HEK293T (cell line): ENCODE measurements at regions not wholly inside any gene's neighbourhood (a gene's known extent, or its start where the extent isn't known, plus 50 kb on each side); places are given as distances from the start of the nearest gene placed in this dataset.

Source experiments
- ARNT ChIP-seq: fragments of 450-650 bp; IDR thresholded peaks from 2 replicates; pipeline ENCODE4 v1.6.1; 2017; ENCODE audit warnings: mild to moderate bottlenecking
- ELF4 ChIP-seq: fragments of 450-650 bp; IDR thresholded peaks from 2 replicates; pipeline ENCODE4 v1.6.1; 2017; ENCODE audit warnings: antibody characterized with exemption
- FOXM1 ChIP-seq: fragments of 450-650 bp; IDR thresholded peaks from 2 replicates; pipeline ENCODE4 v1.6.1; 2017; ENCODE audit warnings: mild to moderate bottlenecking, borderline replicate concordance
- HDGF ChIP-seq: fragments of 450-650 bp; IDR thresholded peaks from 2 replicates; pipeline ENCODE4 v1.6.1; 2017; ENCODE audit warnings: antibody characterized with exemption, borderline replicate concordance
- L3MBTL2 ChIP-seq: fragments of 450-650 bp; conservative IDR thresholded peaks from 2 replicates; pipeline ENCODE4 v1.6.1; 2016; ENCODE audit warnings: mild to moderate bottlenecking
- LEF1 ChIP-seq: fragments of 450-650 bp; IDR thresholded peaks from 2 replicates; pipeline ENCODE4 v1.6.1; 2017; ENCODE audit warnings: mild to moderate bottlenecking, borderline replicate concordance
- NFRKB ChIP-seq: fragments of 450-650 bp; IDR thresholded peaks from 2 replicates; pipeline ENCODE4 v1.6.1; 2016; ENCODE audit warnings: mild to moderate bottlenecking, moderate library complexity
- SP1 ChIP-seq: fragments of 450-650 bp; IDR thresholded peaks from 2 replicates; pipeline ENCODE4 v1.6.1; 2017
- SUZ12 ChIP-seq: fragments of 450-650 bp; IDR thresholded peaks from 2 replicates; pipeline ENCODE4 v1.6.1; 2016; ENCODE audit warnings: mild to moderate bottlenecking

DNA sequence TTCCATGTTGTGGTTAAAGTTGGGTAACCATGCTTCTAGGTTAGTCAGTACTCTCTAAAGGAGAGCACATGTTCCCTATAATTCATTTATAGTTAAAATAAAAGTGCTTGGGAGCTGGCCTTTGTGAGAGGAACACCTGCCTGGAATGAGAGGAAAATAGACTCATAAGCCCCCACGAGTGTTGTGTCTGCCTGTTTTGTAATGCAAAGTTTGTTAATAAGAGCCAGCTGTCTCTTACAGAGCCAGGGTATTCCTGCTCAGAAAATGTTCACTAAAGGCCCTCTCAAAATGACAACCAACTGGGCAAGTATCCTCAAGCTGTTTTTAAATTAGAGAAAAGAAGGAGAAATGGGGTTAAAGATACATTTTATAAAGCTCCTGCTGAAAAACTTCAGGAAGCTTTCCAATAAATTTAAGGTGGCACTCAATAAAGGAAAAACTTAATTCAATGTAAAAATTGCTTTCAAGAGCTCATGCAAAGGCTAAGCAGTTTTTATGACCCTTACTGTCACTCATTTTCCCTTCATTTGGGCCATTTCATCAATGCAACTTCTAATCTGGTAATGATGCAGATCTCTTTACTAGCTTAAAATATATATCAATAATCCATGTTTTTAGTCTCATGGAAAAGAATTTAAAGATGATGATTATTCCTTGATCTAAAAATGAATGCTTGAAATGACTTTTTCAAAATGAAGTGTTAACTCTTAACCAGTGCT is 793.6 kb downstream of the STPG2 start:
- TF ChIP-seq ARNT (no peak), FOXM1 (no peak), SUZ12 (no peak), ELF4 (no peak), L3MBTL2 (no peak), NFRKB (no peak), HDGF (no peak), LEF1 (no peak), SP1 (no peak)
